ENCODE measurements at regions not wholly inside any gene's neighbourhood (a gene's known extent, or its start where the extent isn't known, plus 50 kb on each side); places are given as distances from the start of the nearest gene placed in this dataset.
A peak's percentile ranks its signal among the peaks of the same experiment; 100 is the strongest.

GRCh38 chr22:49590381-49590780 lies 237.3 kb downstream of the BRD1 start:
- no peak for DNase-seq (ENCODE audit: low spot score)
- no peak for ATAC-seq (ENCODE audit: low FRiP score)
- TF ChIP-seq, protein P1, sequence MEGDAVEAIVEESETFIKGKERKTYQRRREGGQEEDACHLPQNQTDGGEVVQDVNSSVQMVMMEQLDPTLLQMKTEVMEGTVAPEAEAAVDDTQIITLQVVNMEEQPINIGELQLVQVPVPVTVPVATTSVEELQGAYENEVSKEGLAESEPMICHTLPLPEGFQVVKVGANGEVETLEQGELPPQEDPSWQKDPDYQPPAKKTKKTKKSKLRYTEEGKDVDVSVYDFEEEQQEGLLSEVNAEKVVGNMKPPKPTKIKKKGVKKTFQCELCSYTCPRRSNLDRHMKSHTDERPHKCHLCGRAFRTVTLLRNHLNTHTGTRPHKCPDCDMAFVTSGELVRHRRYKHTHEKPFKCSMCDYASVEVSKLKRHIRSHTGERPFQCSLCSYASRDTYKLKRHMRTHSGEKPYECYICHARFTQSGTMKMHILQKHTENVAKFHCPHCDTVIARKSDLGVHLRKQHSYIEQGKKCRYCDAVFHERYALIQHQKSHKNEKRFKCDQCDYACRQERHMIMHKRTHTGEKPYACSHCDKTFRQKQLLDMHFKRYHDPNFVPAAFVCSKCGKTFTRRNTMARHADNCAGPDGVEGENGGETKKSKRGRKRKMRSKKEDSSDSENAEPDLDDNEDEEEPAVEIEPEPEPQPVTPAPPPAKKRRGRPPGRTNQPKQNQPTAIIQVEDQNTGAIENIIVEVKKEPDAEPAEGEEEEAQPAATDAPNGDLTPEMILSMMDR (IDR thresholded peaks at IDR 0.05), result no peak

GRCh38 chr22:49589811-49590210 lies 237.9 kb downstream of the BRD1 start:
- ATAC-seq (ENCODE audit: low FRiP score) (peak; percentile 16), DNase-seq (ENCODE audit: low spot score) (no peak)
- TF ChIP-seq, protein P1 (IDR thresholded peaks at IDR 0.05), result no peak

DNA sequence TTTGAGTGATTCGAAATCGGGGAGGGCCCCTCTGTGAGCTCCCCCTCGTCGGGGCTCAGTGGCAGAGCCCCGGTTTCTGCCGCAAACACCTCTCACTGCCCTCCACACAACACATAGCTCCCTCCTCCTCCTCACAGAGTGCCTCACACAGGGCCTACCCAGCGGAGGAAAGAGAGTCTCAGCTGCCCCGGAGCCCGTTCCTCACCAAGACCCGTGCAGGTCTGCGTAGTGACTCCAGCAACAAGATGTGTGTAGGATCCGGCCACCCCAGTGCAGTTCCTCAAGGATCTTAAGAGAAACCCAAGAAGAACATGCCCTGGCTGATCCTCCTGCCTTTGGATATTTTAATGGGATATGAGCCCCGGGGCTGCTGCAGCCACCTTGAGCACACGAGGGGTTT lies 238.4 kb downstream of the BRD1 start:
- TF ChIP-seq, protein P1 (IDR thresholded peaks at IDR 0.05), result no peak
- DNase-seq (ENCODE audit: low spot score) (no peak), ATAC-seq (ENCODE audit: low FRiP score) (no peak)

DNA sequence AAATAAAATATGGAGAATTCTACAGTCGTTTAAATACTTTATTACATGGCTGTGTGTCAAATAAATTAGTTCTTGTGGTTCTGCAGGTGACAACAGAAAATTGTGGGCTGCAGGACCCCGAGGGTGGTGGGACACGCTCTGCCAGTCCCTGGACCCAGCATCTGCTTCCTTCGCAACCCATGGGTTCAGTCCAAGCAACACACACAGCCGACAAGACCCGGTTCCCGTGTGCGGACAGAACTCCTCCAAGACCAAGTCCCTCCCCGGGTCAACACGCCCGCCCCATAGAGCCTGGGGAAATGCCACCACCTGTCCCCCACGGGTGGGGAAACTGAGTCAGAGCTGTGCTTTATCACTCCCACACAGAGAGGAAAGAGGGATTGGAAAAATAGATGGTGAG lies 238.9 kb downstream of the BRD1 start:
- TF ChIP-seq, protein P1 (IDR thresholded peaks at IDR 0.05), result no peak
- ATAC-seq (ENCODE audit: low FRiP score), result no peak
- DNase-seq (ENCODE audit: low spot score), result no peak

GRCh38 chr22:49587987-49588386 lies 239.7 kb downstream of the BRD1 start:
- TF ChIP-seq, protein P1 (IDR thresholded peaks at IDR 0.05), result no peak
- DNase-seq (ENCODE audit: low spot score), result no peak
- no peak for ATAC-seq (ENCODE audit: low FRiP score)

DNA sequence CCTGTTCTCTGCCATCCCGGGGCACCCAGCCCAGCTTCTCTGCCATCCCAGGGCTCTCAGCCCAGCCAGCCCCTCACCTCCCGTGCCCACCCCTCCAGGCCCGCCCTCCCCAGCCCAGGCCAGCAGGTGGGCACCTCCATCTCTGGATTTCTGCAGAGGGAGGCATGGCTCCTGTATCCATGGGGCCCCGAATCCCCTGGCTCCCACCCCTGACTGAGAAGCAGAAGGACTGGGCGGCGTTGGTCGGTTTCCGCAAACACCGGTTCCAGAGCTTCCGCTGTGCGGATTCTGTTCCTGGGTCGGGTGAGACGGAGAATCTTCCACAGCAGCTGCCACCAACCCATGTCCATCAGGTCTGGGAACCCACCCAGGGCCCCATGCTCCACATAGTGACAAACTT lies 240.3 kb downstream of the BRD1 start:
- ATAC-seq (ENCODE audit: low FRiP score) (no peak), DNase-seq (ENCODE audit: low spot score) (no peak)
- TF ChIP-seq, protein P1 (IDR thresholded peaks at IDR 0.05), result no peak

GRCh38 chr22:49586873-49587272 lies 240.8 kb downstream of the BRD1 start:
- TF ChIP-seq, protein P1 (IDR thresholded peaks at IDR 0.05), result no peak
- DNase-seq (ENCODE audit: low spot score), result no peak
- no peak for ATAC-seq (ENCODE audit: low FRiP score)

Data from omental fat pad (tissue), 3 donors.